ENCODE measurements at regions not wholly inside any gene's neighbourhood (a gene's known extent, or its start where the extent isn't known, plus 50 kb on each side); places are given as distances from the start of the nearest gene placed in this dataset.

DNA sequence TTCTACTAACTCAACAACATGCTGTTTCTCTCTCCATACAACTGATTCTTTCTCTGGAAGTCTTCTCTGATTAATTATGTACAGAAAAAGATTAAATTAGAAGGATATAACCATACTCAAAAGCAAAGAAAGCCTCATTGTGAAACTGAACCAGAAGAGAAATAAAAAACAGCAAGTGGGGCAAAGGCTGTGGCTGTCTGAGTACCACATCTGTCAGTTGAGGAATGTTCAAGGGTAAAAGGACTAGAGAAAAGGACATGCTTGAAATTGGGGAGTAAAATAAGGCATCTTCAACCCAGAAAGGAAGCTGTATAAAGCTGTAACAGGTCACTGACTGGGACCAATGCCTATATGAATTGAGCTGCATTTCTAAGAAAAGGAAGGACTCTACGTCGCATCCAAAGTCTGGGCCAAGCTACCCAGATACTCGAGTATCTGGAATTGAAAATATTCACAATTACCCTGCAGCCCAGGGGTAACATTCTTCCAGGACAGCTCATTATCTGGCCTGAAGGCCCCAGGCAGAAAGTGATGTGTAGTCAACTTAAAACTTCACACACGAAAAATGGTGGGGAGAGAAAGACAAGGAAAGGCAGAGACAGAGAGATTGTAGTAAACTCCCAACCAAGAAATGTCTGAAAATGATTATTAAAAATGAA lies 356.0 kb upstream of the GALNT5 start:
- ChIA-PET CTCF (no interaction called here), POLR2A (no interaction called here)
- Mint-ChIP-seq H3K36me3 (ENCODE audit: low read depth) (peaks cover 2% of the 10 kb centered on the region), H3K27ac (no peak overlapping the region), H3K9me3 (peaks cover 5% of the 10 kb centered on the region), H3K4me3 (no peak overlapping the region), H3K27me3 (peaks cover 40% of the 10 kb centered on the region), H3K4me1 (peaks cover 4% of the 10 kb centered on the region)
- no peak for DNase-seq

DNA sequence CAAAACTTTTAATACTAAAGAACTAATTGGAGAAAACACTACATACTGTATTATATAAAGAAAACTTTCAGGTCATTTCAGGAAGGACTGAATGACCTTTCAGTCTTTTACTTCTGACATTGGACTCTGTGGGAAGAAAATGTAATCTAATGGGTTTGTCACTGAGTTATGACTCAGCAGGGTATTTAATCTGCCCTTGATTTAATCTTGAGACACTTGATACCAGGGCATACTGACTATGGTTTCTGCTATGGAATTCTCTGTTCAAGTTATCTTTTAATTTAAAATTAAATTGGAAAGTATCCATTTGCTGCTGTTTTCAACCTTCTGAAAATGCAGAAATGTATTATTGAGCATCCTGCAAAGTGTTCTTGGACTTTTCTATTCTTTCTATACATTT lies 354.2 kb upstream of the GALNT5 start:
- no peak for DNase-seq
- H3K27ac Mint-ChIP-seq, result no peak overlapping the region
- H3K9me3 Mint-ChIP-seq, result peaks cover 3% of the 10 kb centered on the region
- ChIA-PET POLR2A (no interaction called here), CTCF (no interaction called here)
- no peaks in the 10 kb centered on the region for H3K4me1 Mint-ChIP-seq
- H3K36me3 Mint-ChIP-seq (ENCODE audit: low read depth), result no peaks in the 10 kb centered on the region
- H3K27me3 Mint-ChIP-seq, result peaks cover 33% of the 10 kb centered on the region
- H3K4me3 Mint-ChIP-seq, result no peak overlapping the region

DNA sequence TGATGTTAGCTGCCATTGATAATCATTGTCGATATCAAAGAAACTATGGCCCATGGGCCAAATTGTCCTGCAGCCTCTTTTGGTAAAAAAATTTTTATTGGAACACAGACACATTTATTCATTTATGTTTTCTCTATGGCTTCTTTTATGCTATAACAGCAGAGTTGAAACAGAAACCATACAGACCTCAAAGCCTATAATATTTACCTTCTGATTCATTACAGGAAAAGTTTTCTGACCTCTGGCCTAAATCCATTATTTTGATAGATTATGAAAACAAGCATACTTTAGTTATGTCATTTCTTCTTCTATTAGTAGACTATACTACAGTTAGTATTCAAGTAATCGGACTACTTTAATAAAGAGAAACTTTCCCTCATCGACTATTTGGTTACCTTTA lies 349.7 kb upstream of the GALNT5 start:
- peaks cover 17% of the 10 kb centered on the region for H3K27me3 Mint-ChIP-seq
- no peaks in the 10 kb centered on the region for H3K9me3 Mint-ChIP-seq
- no peaks in the 10 kb centered on the region for H3K36me3 Mint-ChIP-seq (ENCODE audit: low read depth)
- ChIA-PET CTCF (no interaction called here), POLR2A (no interaction called here)
- no peak overlapping the region for H3K27ac Mint-ChIP-seq
- no peak for DNase-seq
- H3K4me3 Mint-ChIP-seq, result no peak overlapping the region
- H3K4me1 Mint-ChIP-seq, result peaks cover 3% of the 10 kb centered on the region

DNA sequence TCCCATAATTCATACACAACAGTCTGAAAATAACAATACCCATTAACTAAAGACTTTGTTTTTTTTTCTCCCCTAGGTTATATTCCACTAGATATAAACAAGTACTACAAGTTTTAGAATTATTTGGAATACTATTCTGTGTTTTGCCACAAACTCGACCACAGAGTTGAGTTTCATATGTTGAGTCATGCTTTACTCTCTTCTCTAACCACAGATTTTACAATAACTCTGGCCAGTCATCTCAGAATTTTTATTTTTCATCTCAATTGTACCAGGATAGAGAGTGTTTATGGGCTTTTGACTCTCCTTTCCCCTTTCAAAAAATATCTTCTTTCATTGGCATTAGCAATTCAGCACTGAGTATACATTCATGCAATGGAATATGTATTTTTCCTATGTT lies 348.7 kb upstream of the GALNT5 start:
- Mint-ChIP-seq H3K27ac (no peak overlapping the region), H3K36me3 (ENCODE audit: low read depth) (no peaks in the 10 kb centered on the region), H3K4me1 (peaks cover 3% of the 10 kb centered on the region), H3K4me3 (no peak overlapping the region), H3K9me3 (no peaks in the 10 kb centered on the region), H3K27me3 (peaks cover 16% of the 10 kb centered on the region)
- DNase-seq, result no peak
- POLR2A ChIA-PET, result no interaction called here
- CTCF ChIA-PET, result no interaction called here

DNA sequence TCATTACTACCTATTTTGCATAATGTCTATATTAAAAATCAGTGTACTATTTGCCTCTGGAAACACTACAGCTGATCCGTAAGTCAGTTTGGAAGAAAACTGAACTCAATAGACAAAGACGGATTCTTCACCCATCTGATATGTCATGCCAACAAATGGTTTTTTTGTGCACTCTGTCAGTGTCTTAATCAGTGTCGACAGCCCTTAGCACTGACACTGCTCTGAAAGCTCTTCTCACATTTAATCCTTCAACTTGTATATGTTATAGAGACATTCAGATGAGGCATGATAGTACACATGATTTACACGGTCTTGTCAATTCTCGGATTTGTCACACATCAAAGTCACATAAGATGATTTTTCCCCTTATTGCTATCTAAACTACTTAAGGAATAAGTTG lies 347.5 kb upstream of the GALNT5 start:
- CTCF ChIA-PET, result no interaction called here
- no peak for DNase-seq
- POLR2A ChIA-PET, result no interaction called here
- Mint-ChIP-seq H3K27me3 (peaks cover 12% of the 10 kb centered on the region), H3K27ac (no peak overlapping the region), H3K4me3 (no peak overlapping the region), H3K9me3 (no peaks in the 10 kb centered on the region), H3K36me3 (ENCODE audit: low read depth) (no peaks in the 10 kb centered on the region), H3K4me1 (peaks cover 3% of the 10 kb centered on the region)

DNA sequence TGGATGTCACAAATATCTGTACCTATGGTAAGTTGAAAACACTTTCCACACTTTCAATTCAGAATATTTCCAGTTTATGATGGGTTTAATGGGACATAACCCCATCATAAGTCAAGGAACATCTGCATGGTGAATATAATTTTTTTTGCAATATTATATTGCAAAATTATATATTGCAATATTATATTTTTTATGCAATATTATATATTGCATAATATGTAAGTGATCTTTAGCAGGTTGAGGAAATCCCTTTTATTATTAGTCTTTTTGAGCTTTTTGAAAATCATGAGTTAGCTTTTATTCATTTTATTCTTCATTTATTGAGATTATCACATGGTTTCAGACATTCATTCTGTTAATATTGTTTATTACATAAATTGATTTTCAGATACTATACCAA lies 342.2 kb upstream of the GALNT5 start:
- no peaks in the 10 kb centered on the region for H3K36me3 Mint-ChIP-seq (ENCODE audit: low read depth)
- no peak overlapping the region for H3K4me3 Mint-ChIP-seq
- no peak for DNase-seq
- H3K4me1 Mint-ChIP-seq, result no peaks in the 10 kb centered on the region
- ChIA-PET POLR2A (no interaction called here), CTCF (no interaction called here)
- no peaks in the 10 kb centered on the region for H3K9me3 Mint-ChIP-seq
- peaks cover 13% of the 10 kb centered on the region for H3K27me3 Mint-ChIP-seq
- no peak overlapping the region for H3K27ac Mint-ChIP-seq

DNA sequence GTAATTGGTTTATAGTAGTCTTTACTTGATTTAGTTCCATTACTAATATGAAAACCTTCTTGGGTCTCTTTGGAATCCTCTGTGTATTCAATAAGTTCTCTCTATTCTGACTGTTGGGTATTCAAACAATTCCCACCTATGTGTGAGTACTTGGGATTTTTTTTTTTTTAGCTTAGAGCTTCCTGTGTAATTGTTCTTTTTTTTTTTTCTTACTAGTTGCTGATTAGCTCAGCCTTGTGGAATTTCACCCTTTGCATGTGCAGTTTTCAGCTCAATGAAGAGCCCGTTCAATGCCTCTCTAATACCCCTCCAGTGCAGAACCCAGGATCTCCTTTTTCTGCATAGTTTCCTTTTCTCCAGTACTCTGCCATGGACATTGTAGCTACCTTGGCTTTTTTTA lies 339.1 kb upstream of the GALNT5 start:
- ChIA-PET POLR2A (no interaction called here), CTCF (no interaction called here)
- Mint-ChIP-seq H3K9me3 (peaks cover 3% of the 10 kb centered on the region), H3K27ac (no peak overlapping the region), H3K36me3 (ENCODE audit: low read depth) (no peaks in the 10 kb centered on the region), H3K27me3 (peaks cover 13% of the 10 kb centered on the region), H3K4me3 (no peak overlapping the region), H3K4me1 (no peaks in the 10 kb centered on the region)
- no peak for DNase-seq

DNA sequence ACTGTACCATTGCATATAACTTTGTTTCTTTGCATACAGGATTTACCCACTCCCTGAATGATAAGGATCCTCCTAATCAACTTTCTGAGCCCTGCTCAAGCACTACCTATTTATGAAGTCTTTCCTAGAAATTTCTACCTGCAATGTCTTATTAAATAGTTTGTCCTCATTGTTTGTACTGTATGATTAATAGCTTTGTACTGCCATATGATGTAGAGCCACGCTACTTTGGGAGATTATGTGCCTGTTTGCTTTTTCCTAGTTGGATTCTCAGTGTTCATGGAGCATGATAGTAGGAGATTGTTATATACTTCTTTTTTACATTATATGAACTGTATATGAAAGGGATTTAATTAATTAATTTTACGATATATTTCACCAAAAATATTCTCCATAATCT lies 327.1 kb upstream of the GALNT5 start:
- POLR2A ChIA-PET, result no interaction called here
- H3K4me3 Mint-ChIP-seq, result no peak overlapping the region

DNA sequence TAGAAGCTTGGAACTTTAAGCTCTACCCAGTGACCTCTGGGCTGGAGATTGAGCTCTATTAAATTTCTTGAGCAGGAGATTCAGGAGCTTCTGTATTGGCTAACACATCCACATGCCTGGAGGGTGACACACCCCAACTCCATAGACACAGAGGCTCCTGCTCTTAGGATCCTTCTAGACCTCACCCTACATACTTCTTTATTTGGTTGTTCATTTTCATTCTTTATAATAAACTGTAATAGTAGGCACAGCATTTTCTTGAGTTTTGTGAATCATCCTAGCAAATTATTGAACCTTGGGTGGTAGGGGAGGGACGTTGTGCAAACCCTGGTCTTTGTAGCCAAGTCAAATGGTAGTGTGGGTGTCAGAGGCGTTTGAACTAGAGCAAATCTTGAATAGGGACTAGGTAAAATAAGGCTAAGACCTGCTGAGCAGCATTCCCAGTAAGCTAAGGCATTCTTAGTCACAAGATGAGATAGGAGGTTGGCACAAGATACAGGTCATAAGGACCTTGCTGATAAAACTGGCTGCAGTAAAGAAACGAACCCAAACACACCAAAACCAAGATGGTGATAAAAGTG lies 323.8 kb upstream of the GALNT5 start:
- H3K9me3 Mint-ChIP-seq, result no peaks in the 10 kb centered on the region
- ChIA-PET CTCF (no interaction called here), POLR2A (no interaction called here)
- no peak overlapping the region for H3K27ac Mint-ChIP-seq
- no peak for DNase-seq
- H3K36me3 Mint-ChIP-seq (ENCODE audit: low read depth), result no peaks in the 10 kb centered on the region
- H3K4me1 Mint-ChIP-seq, result no peaks in the 10 kb centered on the region
- no peak overlapping the region for H3K4me3 Mint-ChIP-seq
- no peaks in the 10 kb centered on the region for H3K27me3 Mint-ChIP-seq

More for the DNA sequence above, 327.1 kb upstream of the GALNT5 start:
- CTCF ChIA-PET, result no interaction called here
- no peak for DNase-seq
- Mint-ChIP-seq H3K27me3 (no peaks in the 10 kb centered on the region), H3K27ac (no peak overlapping the region), H3K36me3 (ENCODE audit: low read depth) (no peaks in the 10 kb centered on the region), H3K9me3 (no peaks in the 10 kb centered on the region), H3K4me1 (no peaks in the 10 kb centered on the region)

DNA sequence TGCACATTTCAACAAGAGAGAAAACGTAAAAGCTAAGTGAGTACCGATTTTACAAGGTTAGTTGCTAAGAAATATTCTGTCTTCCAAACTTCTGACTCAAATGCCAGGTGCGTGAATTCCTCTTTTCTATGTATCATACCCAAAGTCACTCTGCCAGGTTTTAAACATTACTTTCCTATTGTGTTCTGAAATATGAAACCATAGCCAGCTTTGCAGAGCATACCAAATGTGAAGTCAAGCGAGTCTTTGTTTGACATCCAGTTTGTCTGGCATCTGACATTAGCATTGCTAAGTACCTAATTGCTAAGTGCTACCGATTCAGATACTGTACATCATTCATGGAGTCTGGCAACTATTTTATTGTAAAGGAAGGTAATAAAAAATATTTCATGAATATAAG lies 321.9 kb upstream of the GALNT5 start:
- Mint-ChIP-seq H3K9me3 (no peaks in the 10 kb centered on the region), H3K27me3 (no peaks in the 10 kb centered on the region)
- CTCF ChIA-PET, result no interaction called here

DNA sequence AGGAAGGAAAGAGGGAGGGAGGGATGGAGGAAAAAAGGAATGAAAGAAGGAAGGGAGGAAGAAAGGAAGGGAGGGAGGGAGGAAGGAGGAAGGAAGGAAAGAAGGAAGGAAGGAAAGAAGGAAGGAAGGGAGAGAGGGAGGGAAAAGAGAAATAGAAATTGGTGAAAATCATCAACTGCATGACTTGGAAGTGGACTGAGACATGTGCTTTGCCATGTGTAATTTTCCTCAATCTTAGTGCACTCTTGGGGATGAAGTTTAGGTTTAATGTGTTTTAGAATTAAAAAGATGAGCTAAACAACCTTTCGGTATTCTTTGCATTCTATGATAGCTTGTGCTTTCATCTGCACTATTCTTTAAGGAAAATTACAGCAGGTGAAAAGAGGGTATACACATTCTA lies 320.1 kb upstream of the GALNT5 start:
- ChIA-PET POLR2A (no interaction called here), CTCF (interaction anchor here (0.6 kb wide), 1 partner anchor 355 kb away, joined by 3 read pairs; no protein-coding TSS in a partner anchor)
- Mint-ChIP-seq H3K9me3 (no peaks in the 10 kb centered on the region), H3K27me3 (no peaks in the 10 kb centered on the region), H3K36me3 (ENCODE audit: low read depth) (no peaks in the 10 kb centered on the region), H3K27ac (no peak overlapping the region), H3K4me1 (no peaks in the 10 kb centered on the region), H3K4me3 (no peak overlapping the region)
- DNase-seq, result no peak

More for the DNA sequence above, 321.9 kb upstream of the GALNT5 start:
- H3K27ac Mint-ChIP-seq, result no peak overlapping the region
- POLR2A ChIA-PET, result no interaction called here
- H3K4me1 Mint-ChIP-seq, result no peaks in the 10 kb centered on the region
- no peak for DNase-seq
- H3K36me3 Mint-ChIP-seq (ENCODE audit: low read depth), result no peaks in the 10 kb centered on the region
- no peak overlapping the region for H3K4me3 Mint-ChIP-seq

DNA sequence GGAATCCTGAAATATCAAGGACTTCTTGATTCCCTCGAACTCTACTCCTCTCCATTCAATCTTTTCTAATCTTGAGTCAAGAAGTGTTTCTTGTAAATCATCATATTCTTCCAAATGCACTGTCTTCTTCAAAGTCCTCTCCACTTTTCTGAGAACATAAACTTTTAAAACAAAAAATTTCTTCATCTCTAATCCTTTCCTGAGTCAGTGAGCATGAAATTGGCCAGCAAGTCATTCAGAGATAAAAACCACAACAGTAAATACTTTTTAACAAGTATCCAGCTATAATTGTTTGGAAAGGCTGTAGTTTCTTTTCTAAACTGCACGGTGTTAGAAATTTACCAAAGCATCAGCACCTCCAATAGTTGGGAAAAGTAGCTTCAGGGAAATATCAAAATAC lies 312.6 kb upstream of the GALNT5 start:
- Mint-ChIP-seq H3K27ac (no peak overlapping the region), H3K27me3 (no peaks in the 10 kb centered on the region), H3K4me3 (no peak overlapping the region), H3K4me1 (no peaks in the 10 kb centered on the region), H3K36me3 (ENCODE audit: low read depth) (no peaks in the 10 kb centered on the region), H3K9me3 (no peaks in the 10 kb centered on the region)
- no peak for DNase-seq
- ChIA-PET CTCF (no interaction called here), POLR2A (no interaction called here)

DNA sequence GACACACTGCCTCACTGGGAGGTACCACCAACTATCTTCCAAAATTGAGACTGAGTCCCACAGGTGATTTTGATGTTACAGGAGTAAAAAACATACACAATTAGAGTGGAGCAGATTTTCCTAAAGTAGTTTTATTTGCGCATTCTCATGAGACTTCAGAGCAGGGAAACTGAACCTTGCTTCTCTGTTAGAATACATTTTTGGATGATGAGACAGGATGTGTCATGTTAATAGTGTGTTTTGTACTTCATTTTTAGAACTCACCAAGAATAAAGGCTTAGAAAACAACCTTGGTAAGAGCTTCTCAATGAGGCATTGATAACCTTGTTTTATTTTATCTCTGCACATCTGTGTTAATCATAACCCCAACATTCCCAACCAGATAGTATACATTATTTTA lies 310.2 kb upstream of the GALNT5 start:
- Mint-ChIP-seq H3K27me3 (no peaks in the 10 kb centered on the region), H3K36me3 (ENCODE audit: low read depth) (no peaks in the 10 kb centered on the region), H3K4me1 (no peaks in the 10 kb centered on the region), H3K9me3 (peaks cover 3% of the 10 kb centered on the region), H3K27ac (no peak overlapping the region), H3K4me3 (no peak overlapping the region)
- no peak for DNase-seq
- ChIA-PET CTCF (no interaction called here), POLR2A (no interaction called here)

DNA sequence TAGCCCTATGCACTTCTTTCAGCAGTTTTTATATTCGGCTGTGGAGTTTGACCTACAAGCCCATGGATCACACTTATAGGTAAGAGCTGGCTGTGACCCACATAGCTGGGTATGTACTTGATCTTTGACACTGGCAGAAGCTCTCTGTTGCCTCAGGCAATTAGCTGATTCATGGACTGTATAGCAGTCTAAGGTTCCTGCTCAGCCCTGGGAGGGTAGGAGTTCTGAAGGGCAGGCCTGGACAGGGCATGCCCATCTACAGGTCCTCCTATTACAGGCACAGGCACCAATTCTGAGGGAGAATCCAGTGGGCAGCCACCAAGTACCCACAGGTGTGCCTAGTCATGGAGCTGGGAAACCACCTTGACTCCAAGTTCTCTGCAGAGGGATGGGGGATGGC lies 301.8 kb upstream of the GALNT5 start:
- Mint-ChIP-seq H3K4me3 (no peak overlapping the region), H3K9me3 (no peaks in the 10 kb centered on the region), H3K36me3 (ENCODE audit: low read depth) (no peaks in the 10 kb centered on the region), H3K4me1 (no peaks in the 10 kb centered on the region), H3K27ac (no peak overlapping the region), H3K27me3 (no peaks in the 10 kb centered on the region)
- POLR2A ChIA-PET, result no interaction called here
- CTCF ChIA-PET, result no interaction called here
- DNase-seq, result no peak

Measured in activated CD4-positive, alpha-beta T cell treated with anti-CD3 and anti-CD28 coated beads, Interleukin-2, amount 10 ng/mL, durations not matched to agents 7 days and 5 days (primary cell).